Coronary artery (tissue), 2 donors: ENCODE measurements at regions not wholly inside any gene's neighbourhood (a gene's known extent, or its start where the extent isn't known, plus 50 kb on each side); places are given as distances from the start of the nearest gene placed in this dataset.

ENCODE experiments used
- DNase-seq: peaks from one replicate; pipeline ENCODE4 v3.0.0-alpha.2; 2017; ENCODE audit warnings: low spot score
- H3K27ac ChIP-seq, 2 donors: fragments of 200-600 bp; sonication (generic); one replicate each; pipeline ENCODE4 v1.5.1; 2016 to 2019
- H3K4me3 ChIP-seq: fragments of 200-600 bp; sonication (generic); 2 replicates; pipeline ENCODE4 v1.5.1; 2016; ENCODE audit warnings: mild to moderate bottlenecking, moderate library complexity
- TF ChIP-seq, protein P1 (sequence below): fragments of 200-600 bp; sonication (generic); IDR thresholded peaks from one replicate; pipeline ENCODE4 v1.5.1; 2019; ENCODE audit warnings: antibody characterized with exemption

DNA sequence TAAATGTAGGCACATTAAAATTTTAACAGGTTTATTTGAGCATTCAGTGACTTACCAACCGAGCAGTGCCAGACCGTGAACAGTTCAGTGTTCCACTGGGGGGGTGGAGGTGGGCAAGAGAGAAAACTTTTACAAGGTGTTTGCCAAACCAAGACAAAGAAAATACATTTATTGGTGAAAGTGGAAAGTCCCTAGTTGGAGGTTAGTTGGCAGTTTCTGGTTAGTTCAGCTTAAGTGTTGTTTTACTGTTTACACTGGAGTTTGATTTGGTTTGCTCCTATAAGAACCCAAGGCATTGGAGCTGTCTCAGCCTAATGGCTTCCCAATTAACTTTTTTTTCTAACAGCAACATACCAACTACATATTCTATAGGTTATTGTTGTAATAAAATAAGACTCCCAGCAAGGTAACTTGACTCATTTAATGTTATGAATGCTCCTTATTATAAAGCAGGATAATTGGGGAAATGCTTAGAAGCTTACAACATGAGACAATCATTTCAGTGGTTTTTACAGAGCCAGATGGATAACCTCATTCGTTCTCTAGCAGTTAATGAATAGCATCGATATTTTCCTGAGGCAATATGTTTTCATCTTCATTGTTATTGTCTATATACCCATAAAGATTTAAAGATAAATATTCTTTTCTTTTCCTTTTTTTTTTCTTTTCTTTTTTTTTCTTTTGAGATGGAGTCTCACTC, 115.8 kb downstream of the ETNK1 start:
- no peak overlapping the region for H3K4me3 ChIP-seq
- TF ChIP-seq, protein P1, sequence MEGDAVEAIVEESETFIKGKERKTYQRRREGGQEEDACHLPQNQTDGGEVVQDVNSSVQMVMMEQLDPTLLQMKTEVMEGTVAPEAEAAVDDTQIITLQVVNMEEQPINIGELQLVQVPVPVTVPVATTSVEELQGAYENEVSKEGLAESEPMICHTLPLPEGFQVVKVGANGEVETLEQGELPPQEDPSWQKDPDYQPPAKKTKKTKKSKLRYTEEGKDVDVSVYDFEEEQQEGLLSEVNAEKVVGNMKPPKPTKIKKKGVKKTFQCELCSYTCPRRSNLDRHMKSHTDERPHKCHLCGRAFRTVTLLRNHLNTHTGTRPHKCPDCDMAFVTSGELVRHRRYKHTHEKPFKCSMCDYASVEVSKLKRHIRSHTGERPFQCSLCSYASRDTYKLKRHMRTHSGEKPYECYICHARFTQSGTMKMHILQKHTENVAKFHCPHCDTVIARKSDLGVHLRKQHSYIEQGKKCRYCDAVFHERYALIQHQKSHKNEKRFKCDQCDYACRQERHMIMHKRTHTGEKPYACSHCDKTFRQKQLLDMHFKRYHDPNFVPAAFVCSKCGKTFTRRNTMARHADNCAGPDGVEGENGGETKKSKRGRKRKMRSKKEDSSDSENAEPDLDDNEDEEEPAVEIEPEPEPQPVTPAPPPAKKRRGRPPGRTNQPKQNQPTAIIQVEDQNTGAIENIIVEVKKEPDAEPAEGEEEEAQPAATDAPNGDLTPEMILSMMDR: no peak
- no peak for DNase-seq
- no peak overlapping the region for H3K27ac ChIP-seq

DNA sequence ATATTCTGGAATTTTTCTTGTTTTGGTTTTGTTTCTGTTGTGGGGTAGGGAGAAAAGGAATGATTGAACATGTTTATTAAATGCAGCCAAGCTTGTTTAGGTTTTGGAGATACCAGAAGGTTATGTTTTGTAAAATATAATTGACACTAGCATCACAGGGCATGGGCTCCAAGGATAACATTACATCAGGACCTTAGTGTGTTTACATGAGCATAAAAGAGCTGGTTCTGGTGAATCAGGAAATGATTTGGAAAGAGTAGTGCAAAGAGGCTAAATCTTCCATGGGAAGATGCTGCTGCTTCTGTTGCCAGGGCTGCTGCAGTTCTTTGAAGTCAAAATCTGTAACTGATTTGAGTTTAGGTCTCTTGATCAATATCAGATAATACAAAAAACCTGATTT, 118.7 kb downstream of the ETNK1 start:
- TF ChIP-seq, protein P1: no peak
- DNase-seq: no peak
- no peak overlapping the region for H3K27ac ChIP-seq
- no peak overlapping the region for H3K4me3 ChIP-seq

DNA sequence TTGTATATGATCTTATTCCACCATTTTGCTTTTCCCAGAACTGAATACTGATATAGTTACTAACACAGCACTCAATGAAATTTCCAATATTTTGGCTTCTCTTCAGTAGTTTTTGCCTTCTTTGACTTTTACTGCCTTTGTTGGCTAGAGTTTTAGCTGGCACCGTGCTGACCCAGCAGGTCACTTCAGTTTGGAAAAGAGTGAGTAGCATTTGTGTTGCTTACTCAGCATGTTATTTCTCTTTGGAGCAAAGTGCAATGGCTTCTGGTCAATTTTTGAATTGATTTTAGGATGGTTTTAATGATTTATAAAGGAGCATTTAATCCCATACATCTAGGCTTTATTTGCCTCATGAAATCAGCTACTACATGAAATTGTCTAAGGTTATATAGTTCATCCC, 119.2 kb downstream of the ETNK1 start:
- no peak for DNase-seq
- Histone ChIP-seq H3K4me3 (no peak overlapping the region), H3K27ac (no peak overlapping the region)
- TF ChIP-seq, protein P1: no peak

DNA sequence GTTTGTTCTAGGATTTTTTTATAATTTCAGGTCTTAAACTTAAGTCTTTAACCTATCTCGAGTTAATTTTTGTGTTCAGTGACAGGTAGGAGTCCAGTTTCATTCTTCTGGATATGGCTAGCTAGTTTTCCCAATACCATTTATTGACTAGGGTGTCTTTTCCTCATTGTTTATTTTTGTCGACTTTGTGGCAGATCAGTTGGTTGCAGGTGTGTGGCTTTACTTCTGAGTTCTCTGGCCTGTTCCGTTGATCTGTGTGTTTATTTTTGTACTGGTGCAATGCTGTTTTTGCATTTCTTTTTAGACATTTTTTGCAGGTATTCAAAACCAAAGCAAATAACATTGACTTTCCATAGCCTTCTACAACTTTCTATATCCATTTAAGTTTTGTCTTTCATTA, 121.7 kb downstream of the ETNK1 start:
- DNase-seq: no peak
- Histone ChIP-seq H3K27ac (no peak overlapping the region), H3K4me3 (no peak overlapping the region)
- TF ChIP-seq, protein P1: no peak

DNA sequence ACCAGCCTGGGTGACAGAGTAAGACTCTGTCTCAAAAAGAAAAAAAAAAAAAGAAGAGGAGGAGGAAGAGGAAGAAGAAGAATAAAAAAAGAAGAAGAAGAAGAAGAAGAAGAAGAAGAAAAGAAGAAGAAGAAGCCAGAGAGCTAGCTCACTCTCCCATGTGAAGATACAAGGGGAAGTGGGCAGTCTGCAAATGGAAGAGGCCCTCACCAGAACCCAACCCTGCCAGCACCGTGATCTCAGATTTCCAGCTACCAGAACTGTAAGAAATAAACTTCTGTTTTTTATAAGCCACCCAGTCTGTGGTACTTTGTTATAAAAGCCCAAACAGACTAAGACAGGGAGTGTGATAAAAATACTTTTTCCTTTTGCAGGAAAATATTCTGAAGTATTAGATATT, 130.7 kb downstream of the ETNK1 start:
- Histone ChIP-seq H3K27ac (no peak overlapping the region), H3K4me3 (no peak overlapping the region)
- TF ChIP-seq, protein P1: no peak
- no peak for DNase-seq

DNA sequence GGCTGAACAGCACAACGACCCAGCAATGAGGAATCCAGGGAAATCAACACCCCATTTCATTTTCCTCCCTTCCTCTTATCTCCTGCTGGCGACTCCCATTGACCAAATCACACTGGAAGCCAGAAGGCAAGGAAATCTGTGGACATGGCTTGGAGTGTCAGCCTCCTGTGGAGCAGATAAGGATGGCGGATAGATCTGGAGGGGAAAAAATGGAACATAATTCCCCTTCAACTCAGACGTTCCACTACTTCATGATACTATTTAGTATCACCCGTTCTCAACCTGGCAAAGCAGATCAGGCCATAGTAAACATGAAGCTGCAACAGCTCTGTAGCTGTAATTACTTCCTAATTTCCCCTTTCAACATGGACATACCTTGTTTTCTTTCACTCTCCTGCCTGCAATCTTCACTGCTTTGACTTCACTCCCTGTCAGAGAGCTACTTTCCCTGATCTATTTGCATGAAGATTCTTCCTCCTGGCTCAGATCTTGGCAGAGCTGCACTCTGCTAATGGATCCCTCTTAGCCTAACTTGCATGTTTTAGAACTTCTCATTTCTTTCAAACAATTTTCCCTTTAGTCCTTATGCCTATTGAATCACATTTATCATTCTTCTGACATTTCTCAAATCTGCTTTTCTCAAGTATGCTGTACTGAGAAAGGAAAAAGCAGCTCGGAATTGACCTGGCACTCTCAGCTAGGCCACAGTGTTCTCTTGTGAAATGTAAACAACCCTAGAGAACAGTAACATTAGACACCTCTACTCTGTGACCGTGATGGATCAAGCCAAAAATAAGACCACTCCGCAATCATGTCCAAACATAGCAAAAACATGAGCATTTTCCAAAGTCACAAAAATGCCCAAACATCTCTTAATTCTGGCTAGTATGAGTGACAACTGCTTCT, 135.1 kb downstream of the ETNK1 start:
- no peak for DNase-seq
- peak overlapping the region; percentile 89 to 93 for H3K27ac ChIP-seq
- peak overlapping the region; percentile 39 for H3K4me3 ChIP-seq
- TF ChIP-seq, protein P1: no peak
